Right hindlimb (tissue), 1 donor: ENCODE measurements at regions not wholly inside any gene's neighbourhood (a gene's known extent, or its start where the extent isn't known, plus 50 kb on each side); places are given as distances from the start of the nearest gene placed in this dataset.

Experiments used
- DNase-seq: peaks from one replicate; pipeline ENCODE4 v3.0.0-alpha.2; 2018

DNA sequence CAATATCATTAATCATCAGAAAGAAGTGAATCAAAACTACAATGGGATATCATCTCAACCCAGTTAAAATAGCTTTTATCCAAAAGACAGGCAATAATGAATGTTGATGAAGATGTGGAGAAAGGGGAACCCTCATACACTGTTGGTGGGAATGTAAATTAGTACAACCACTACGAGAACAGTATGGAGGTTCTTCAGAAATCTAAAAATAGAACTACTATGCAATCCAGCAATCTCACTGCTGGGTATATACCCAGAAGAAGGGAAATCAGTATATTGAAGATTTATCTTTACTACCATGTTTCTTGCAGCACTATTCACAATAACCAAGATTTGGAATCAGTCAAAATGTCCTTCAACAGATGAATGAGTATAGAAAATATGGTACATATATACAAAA lies 189.8 kb downstream of the HHIPL2 start:
- DNase-seq, result no peak

DNA sequence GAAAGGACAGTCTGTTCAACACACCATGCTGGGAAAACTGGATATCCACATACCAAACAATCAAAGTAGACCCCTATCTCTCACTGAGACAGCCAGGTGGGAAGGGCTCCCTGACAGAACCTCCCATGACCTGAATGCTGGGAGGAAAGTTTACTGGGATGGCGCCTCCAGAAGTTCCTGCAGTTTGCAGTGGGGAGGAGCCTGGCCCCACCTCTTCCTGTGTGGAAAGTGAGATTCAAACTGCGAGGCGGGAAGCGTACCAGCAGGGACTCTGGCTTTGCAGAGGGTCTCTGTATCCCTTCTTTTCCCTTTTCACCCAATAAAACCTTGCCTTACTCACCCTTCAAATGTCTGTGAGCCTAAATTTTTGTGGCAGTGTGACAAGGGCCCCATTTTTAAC lies 190.7 kb downstream of the HHIPL2 start:
- DNase-seq, result no peak

DNA sequence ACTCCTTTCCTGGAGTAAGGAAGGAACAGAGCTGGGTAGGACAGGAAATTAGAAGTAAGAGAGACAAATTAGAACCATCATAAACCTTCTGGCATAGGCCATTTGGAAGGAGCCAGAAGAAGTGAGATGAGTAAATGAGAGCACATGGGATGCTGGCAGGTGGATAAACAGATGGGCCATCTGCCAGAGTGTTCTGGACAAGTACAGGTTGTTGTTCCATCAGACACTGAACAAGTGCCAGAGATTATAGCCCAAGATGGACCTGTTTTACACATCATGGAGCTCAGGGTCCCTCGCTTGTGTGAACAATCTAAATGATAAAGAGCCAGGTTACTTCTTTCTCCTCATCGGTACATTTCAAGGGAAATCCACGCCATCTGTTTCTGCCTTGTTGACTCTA lies 200.3 kb downstream of the HHIPL2 start:
- DNase-seq, result no peak

- no peak for DNase-seq
Observed at GRCh38 chr1:222346955-222347354, 200.9 kb downstream of the HHIPL2 start.

DNA sequence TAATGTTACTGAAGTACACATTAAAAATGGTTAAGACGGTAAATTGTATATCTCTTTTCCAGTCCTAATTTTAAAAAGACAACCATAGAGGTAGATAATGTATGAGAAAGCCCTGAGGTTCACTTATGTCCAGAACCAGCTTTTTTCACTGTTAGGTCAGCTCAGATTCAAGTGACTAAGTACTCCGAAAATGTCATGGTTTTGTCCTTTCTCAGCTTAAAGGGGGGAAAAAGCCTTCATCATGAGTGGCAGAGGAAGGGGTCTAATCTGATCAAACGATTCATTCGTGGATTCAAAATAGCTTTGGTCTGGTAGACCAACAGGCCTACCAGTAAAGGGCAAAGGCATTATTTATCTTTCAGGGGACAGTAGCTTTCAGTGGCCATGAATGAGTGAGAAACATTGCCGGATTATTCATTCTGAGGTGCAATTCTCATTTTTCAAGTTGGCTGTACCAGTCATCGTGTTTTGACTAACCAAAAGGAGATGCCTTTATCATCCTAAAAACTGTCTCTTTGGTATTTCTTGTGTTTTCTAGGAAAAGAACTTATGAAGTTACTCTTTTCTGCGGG lies 208.4 kb downstream of the HHIPL2 start:
- no peak for DNase-seq

DNA sequence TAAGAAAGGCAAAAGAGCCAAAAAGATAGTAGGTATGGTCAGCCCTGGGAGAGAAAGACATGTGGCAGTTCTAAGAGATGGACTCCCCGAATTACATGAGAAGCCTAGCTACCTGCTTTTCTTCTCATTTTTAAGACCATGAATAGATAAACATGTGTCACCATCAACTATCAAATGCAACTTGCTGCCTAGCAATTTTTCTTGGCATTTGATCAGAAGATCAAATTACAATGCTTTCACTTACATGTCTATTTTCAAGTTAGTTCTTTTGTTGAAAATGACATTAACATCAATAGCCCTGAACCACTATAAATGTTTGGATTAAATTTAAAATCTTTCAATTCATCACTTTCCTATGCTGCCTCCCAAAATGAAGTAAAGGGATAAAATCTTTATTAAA lies 212.3 kb downstream of the HHIPL2 start:
- no peak for DNase-seq

DNA sequence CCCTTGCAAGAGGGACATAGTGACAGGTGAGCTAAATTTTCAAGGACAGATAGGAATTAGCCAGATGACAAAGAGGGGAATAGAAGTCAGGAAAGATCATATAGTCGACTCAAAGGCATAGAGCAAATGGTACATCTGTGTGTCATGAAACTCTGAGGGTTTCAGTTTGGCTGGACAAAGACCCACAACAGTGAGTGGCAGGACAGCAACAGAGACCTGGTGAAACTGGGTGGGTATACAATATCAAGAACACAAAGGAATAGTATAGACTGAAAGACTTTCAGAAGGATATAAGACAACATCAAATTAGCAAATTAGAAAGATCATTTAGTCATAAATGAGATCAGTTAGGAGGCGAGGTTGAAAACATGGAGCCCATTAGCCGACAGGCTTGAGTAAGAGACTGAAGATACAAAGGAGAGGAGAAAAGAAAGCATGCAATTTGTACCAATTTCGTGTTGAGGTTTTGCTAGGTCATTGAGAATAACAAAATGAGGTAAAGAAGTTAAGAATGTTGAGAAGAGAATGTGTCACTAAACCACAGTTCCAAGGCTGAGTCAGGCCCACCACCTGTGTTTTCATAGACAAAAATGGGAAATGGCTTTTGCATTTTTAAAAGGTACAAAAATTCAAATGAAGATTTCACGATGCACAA lies 213.8 kb downstream of the HHIPL2 start:
- DNase-seq, result no peak

DNA sequence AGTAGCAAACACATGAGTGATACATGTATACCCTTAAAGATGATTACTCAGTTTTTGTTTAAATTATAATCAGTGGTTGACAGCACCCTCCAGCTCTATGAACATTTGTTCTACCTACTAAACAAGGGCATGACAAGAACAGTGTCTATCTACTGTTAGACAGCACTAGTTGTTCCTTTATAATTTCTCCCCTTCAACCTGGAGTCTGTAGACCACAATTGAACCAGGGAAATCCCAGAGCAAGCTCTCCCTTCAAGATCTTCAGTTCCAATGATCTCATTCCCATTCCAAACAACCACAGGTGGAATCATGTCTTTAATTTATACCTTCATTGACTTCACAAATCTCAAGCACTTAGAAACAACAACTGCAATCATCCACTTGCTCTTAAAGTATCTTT lies 216.1 kb downstream of the HHIPL2 start:
- DNase-seq, result no peak

DNA sequence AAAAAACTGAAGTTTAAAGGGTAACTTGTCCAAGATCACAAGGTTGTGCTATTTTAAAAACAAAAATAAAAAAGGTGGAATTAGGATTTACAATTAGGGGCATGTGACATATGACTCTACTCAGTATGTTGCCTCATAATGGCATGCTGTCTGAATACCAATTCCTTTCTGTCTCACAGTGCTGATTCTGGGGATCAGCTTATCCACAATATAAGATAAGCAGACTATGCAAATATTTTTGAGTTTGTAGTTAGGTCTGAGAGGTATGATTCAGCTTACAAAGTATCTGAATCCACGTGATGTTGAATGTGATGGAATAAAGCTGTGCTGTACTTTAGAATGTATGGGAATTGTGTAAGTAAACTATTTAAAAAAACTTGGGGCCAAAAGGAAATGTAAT lies 216.6 kb downstream of the HHIPL2 start:
- no peak for DNase-seq

DNA sequence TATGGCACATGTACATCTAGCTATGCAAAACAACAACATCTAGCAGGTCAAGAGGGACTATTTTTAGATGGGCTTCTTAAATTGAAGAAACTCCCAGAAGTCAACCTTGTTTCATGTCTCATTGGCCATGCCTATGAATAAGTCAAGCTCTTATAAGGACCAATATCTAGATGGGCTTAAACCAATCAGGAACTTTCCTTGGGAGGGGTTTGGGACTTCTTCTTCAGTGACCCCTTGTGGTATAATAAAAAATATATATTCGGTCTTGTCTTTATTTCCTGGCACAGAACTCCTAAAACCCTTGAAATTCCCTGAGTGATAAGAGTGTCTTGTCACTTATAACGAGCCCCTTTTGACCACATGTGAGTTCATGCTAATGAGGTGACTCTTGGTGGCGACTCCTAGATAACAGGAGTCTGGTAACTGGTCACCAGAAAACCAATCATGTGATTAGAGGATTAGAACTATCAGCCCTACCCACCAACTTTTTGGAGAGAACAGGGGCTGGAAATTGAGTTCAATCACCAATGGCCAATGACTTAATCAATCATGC lies 218.3 kb downstream of the HHIPL2 start:
- DNase-seq, result no peak

- no peak for DNase-seq
Observed at GRCh38 chr1:222326710-222327036, 221.2 kb downstream of the HHIPL2 start.

DNA sequence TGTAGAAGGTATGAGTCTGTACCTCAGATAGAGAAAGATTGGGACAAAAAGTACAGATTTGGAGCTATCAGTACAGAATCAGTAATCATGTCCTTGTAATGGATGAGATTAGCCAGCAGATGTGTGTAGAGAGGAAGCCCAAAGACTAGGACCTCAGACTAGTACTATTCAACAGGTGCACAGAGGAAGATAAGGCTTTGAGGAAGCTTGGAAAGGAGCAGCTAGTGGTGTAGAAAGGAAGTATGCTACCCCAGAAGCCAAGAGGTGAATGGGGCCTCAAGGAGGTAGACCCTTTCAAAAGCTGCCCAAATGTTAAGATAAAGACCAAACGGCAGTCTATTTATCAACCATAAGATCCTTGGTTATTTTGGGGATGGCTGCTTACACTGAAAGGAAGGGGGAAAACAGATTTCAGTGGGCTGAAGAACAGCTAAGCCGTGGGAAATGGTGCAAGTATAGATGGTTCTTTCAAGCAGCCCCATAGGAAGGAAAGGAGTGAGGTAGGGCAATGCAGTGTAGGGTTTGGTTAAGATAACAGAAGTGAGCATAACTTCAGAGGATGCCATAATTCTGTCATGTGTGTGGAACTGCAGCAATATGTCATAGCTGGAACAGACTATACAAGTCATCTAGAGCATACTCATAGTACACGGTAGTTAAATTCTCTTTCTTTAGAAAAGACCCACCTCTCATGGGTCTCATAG lies 221.7 kb downstream of the HHIPL2 start:
- DNase-seq, result no peak

DNA sequence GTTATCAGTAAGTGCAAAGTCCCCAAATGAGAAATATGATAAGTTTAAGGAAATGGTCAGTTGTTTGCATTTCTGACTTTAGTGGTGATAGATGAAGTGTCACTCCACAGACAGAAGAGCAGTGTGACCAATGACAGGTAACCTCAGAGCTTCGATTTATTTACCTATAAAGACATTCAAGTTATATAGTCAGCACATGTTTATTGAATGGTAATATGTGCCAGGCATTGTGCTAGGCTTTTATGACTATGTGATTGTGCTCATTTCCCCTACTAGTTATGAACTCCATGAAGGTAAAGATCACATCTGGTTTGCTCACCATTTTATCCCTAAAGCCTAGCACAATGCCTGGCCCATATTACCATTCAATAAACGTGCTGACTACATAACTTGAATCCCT lies 222.4 kb downstream of the HHIPL2 start:
- DNase-seq, result no peak

DNA sequence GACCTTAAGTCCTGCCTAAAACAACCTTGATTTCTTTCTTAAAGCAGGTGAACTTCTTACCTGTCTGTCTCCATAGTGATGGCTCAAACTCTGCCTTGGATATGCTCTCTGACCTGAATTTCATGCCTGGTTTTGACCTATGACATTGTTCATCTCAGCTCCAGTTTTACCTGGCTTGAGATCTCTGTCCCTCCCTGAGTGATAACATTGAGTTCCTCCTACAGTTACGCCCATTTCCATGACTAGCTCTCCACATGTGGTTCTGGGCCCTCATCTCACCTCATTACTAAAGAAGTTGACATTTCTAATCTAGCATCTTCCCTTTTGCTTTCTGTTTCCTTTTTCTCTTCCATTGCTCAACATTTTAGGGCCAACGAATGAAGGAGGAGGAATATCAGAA lies 233.1 kb downstream of the HHIPL2 start:
- DNase-seq, result no peak

GRCh38 chr1:222310836-222311235 lies 237.1 kb downstream of the HHIPL2 start:
- DNase-seq, result peak; percentile 61

DNA sequence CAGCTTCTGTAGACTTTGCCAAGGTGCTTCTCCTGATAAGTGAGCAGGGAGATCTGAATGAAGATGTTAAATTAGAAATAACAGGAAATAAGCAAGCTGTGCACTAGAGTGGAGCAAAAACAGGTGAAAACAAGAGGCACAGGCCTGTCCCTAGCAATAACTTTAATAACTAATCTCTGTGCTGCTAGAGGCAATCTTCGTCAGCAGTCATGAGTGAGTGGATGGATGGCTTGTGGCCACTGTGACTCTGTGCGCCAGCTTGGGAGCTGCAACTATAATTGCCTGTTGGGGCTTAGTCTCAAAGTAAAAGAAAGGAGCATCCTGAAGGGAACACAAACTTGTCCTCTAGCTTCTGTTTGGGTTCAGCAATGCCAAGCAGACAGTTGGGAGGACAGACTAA lies 240.3 kb downstream of the HHIPL2 start:
- DNase-seq, result no peak

DNA sequence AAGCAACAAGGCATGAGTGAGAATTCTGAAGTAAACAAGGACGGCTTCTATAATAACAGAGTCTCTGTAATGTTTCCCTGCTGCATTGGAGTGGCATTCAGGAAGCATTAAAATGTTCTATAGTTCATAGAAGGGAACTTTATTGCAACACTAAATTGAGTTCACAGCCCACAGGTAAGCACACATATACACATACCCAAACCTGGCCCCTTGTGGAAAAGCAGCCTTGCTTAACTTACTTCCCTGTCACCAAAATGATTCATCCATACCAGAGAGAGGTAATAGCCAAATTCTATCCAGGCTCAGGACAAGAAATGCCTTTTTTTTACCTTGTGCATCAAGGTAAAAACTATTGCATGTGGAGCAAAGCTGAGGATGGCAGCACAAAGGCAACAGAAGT lies 241.4 kb downstream of the HHIPL2 start:
- DNase-seq, result no peak

GRCh38 chr1:222306011-222306410 lies 241.9 kb downstream of the HHIPL2 start:
- DNase-seq, result no peak

- no peak for DNase-seq
Observed at GRCh38 chr1:222301652-222302051, 246.3 kb downstream of the HHIPL2 start.

- DNase-seq, result no peak
Observed at GRCh38 chr1:222299524-222299923, 248.4 kb downstream of the HHIPL2 start.

- DNase-seq, result no peak
Observed at GRCh38 chr1:222290866-222291265, 257.0 kb downstream of the HHIPL2 start.

- peak; percentile 36 for DNase-seq
Observed at GRCh38 chr1:222288053-222288452, 259.9 kb downstream of the HHIPL2 start.

DNA sequence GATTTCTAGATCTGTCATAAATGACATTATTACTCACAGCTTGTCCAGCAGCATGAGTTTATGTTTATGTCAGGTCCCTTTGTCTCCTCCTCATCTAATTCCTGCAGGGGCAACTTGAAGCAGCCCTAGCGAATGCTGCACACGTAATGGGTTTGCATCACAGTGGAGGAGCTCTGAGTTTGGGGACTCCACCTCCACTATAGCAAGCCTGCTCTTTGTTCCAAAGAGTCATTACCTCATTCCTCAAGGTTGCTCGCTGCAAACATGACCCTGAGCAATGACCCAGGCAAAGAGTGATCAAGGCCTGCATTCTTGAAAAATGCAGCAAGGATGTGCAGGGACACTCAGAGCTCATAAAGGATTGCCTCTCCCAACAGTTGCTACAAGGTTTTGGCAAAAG lies 261.9 kb downstream of the HHIPL2 start:
- no peak for DNase-seq

GRCh38 chr1:222285526-222285925 lies 262.4 kb downstream of the HHIPL2 start:
- no peak for DNase-seq
